IPS-18a (cell line): ENCODE measurements at regions not wholly inside any gene's neighbourhood (a gene's known extent, or its start where the extent isn't known, plus 50 kb on each side); places are given as distances from the start of the nearest gene placed in this dataset.
"Not testable (repeated sequence)": the region's sequence is repeated elsewhere in the genome, so short reads cannot be mapped to it uniquely, and the experiment has no call there.

Experiments used
- H3K27ac ChIP-seq: one replicate; pipeline ENCODE4 v1.5.1; 2013; ENCODE audit warnings: low read length
- H3K27me3 ChIP-seq: one replicate; pipeline ENCODE4 v1.6.1; 2013; ENCODE audit warnings: mild to moderate bottlenecking, low read length; ENCODE audit not compliant: control insufficient read depth, insufficient read depth
- H3K36me3 ChIP-seq: one replicate; pipeline ENCODE4 v1.6.1; 2013; ENCODE audit warnings: low read depth, low read length; ENCODE audit not compliant: control insufficient read depth
- H3K4me1 ChIP-seq: one replicate; pipeline ENCODE4 v1.6.1; 2013; ENCODE audit warnings: low read depth, low read length; ENCODE audit not compliant: control insufficient read depth
- H3K4me3 ChIP-seq: one replicate; pipeline ENCODE4 v1.5.1; 2013; ENCODE audit warnings: low read length
- H3K9ac ChIP-seq: one replicate; pipeline ENCODE4 v1.6.1; 2013; ENCODE audit warnings: mild to moderate bottlenecking, low read length, moderate library complexity
- H3K9me3 ChIP-seq: one replicate; pipeline ENCODE4 v1.6.1; 2013; ENCODE audit warnings: low read depth, low read length; ENCODE audit not compliant: control insufficient read depth

DNA sequence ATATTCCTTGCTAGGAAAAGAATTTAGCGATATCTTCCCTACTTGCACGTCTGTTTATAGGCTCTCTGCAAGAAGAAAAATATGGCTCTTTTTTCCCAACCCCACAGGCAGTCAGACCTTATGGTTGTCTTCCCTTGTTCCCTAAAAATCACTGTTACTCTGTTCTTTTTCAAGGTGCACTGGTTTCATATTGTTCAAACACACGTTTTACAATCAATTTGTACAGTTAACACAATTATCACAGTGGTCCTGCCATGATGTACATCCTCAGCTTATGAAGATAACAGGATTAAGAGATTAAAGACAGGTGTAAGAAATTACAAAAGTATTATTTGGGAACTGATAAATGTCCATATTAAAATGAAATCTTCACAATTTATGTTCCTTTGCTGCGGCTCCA is 51.7 kb upstream of the MORC3 start:
- H3K4me1 ChIP-seq, H3K9ac ChIP-seq, H3K4me3 ChIP-seq, H3K9me3 ChIP-seq, H3K27me3 ChIP-seq, H3K27ac ChIP-seq, H3K36me3 ChIP-seq: not testable (repeated sequence)
